ENCODE measurements at regions not wholly inside any gene's neighbourhood (a gene's known extent, or its start where the extent isn't known, plus 50 kb on each side); places are given as distances from the start of the nearest gene placed in this dataset.
"Not testable (repeated sequence)": the region's sequence is repeated elsewhere in the genome, so short reads cannot be mapped to it uniquely, and the experiment has no call there.

- TF ChIP-seq CTCF, EZH2phosphoT487, EZH2 (IDR thresholded peaks at IDR 0.05): not testable (repeated sequence)
Observed at GRCh38 chr1:227406332-227406731, 88.0 kb upstream of the CDC42BPA start.

Data from neural progenitor cell (in vitro differentiated cells).